Activated CD4-positive, alpha-beta memory T cell treated with anti-CD3 and anti-CD28 coated beads, Interleukin-2, amount 10 ng/mL, durations not matched to agents 7 days and 5 days (primary cell): ENCODE measurements at regions not wholly inside any gene's neighbourhood (a gene's known extent, or its start where the extent isn't known, plus 50 kb on each side); places are given as distances from the start of the nearest gene placed in this dataset.

Experiments
- CTCF ChIA-PET: fragments of 350-600 bp; sonication (Branson Sonifier 250); formaldehyde crosslinking; loops from one replicate; lab custom pipeline; 2021; ENCODE audit warnings: antibody characterized with exemption, inconsistent platforms; lab: Charles Lee
- POLR2A ChIA-PET: fragments of 350-600 bp; sonication (Branson Sonifier 250); formaldehyde crosslinking; loops from one replicate; lab custom pipeline; 2021; ENCODE audit warnings: antibody characterized with exemption; lab: Charles Lee
- DNase-seq: peaks from one replicate; pipeline ENCODE4 v3.0.0-alpha.2; 2020
- H3K27ac Mint-ChIP-seq: one replicate; pipeline ENCODE4 v1.8.0; 2021; ENCODE audit warnings: mild to moderate bottlenecking, mixed read lengths
- H3K27me3 Mint-ChIP-seq: one replicate; pipeline ENCODE4 v1.8.0; 2021; ENCODE audit warnings: mixed read lengths
- H3K36me3 Mint-ChIP-seq: one replicate; pipeline ENCODE4 v1.8.0; 2021; ENCODE audit warnings: low read depth, mixed read lengths
- H3K4me1 Mint-ChIP-seq: one replicate; pipeline ENCODE4 v1.8.0; 2021; ENCODE audit warnings: mixed read lengths
- H3K4me3 Mint-ChIP-seq: one replicate; pipeline ENCODE4 v1.8.0; 2021; ENCODE audit warnings: mild to moderate bottlenecking, mixed read lengths
- H3K9me3 Mint-ChIP-seq: one replicate; pipeline ENCODE4 v1.8.0; 2021; ENCODE audit warnings: mixed read lengths

DNA sequence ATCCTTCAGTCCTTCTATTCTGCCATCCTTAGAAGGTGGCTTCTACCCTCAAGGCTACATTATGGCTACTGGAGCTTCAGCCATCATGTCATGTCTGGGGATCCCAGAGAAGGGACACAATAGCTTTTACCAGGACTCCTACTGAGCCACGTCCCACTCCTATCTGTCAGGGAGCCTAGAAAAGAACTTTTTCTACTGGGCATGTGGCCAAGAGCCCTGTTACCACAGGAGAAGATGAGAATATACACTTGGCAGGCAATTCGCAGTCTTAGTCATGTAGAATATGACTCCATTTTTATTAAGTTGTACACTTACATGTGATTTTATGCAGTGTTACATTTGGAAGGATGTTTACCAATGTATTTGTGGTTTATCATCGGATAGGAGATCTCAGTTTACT lies 64.6 kb upstream of the KCNMA1 start:
- ChIA-PET CTCF (interaction anchor here (2.5 kb wide), 1 partner anchor 9 kb away, joined by 8 read pairs; no protein-coding TSS in a partner anchor), POLR2A (no interaction called here)
- Mint-ChIP-seq H3K27ac (no peak overlapping the region), H3K36me3 (no peaks in the 10 kb centered on the region), H3K9me3 (no peaks in the 10 kb centered on the region), H3K27me3 (peaks cover 8% of the 10 kb centered on the region), H3K4me3 (no peak overlapping the region), H3K4me1 (no peaks in the 10 kb centered on the region)
- no peak for DNase-seq

DNA sequence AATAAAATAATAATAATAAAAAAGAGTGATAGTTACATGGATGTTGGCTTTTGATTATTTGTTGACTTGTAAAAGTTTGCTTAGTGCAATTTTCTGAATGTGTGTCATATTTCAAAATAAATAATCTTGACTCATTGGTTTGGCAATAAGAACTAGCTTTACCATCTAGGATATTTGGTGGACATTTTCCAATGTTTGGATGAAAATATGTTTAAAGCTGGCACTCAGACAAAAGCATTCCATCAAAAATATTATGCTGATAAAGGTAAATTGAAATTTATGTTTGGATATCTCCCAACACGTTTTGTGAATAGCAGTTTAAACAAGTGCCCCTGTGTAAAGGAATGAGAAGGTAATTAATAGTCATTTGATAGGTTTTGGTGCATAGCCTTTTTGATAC lies 62.5 kb upstream of the KCNMA1 start:
- no peaks in the 10 kb centered on the region for H3K9me3 Mint-ChIP-seq
- CTCF ChIA-PET: interaction anchor here (3.8 kb wide), 1 partner anchor 11 kb away, joined by 15 read pairs; no protein-coding TSS in a partner anchor
- peaks cover 4% of the 10 kb centered on the region for H3K27me3 Mint-ChIP-seq
- DNase-seq: no peak
- H3K36me3 Mint-ChIP-seq: no peaks in the 10 kb centered on the region
- H3K4me3 Mint-ChIP-seq: no peak overlapping the region
- no peak overlapping the region for H3K27ac Mint-ChIP-seq
- H3K4me1 Mint-ChIP-seq: no peaks in the 10 kb centered on the region
- POLR2A ChIA-PET: no interaction called here

DNA sequence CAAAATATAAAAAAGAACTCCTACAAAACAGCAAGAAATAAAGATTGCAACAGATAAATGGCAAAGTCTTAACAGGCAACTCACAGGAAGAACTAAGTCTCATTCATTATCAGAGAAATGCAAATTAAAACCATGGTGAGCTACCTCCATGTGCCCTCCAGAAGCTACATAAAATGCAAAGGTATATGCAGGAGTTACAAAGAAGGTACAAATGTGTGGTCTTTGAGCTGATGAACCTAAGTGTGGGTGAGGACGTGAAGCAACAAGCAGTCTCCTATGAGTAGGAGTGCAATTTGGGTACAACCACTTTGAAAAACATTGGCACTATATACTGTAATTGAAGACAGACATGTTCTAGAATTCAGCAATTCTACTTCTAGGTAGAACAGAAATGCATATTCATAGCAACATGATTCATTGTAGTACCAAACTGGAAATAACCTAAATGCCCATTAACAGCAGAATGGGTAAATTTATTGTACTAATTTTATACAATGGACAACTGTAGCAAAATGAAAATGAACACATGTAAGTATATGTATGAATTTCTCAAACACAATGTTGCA lies 61.6 kb upstream of the KCNMA1 start:
- H3K4me1 Mint-ChIP-seq: no peaks in the 10 kb centered on the region
- H3K27me3 Mint-ChIP-seq: peaks cover 5% of the 10 kb centered on the region
- no peaks in the 10 kb centered on the region for H3K36me3 Mint-ChIP-seq
- ChIA-PET CTCF (interaction anchor here (1.1 to 3.8 kb wide), 2 partner anchors 12 to 18 kb away, joined by 4 to 15 read pairs; no protein-coding TSS in a partner anchor), POLR2A (no interaction called here)
- no peak overlapping the region for H3K4me3 Mint-ChIP-seq
- no peak overlapping the region for H3K27ac Mint-ChIP-seq
- DNase-seq: no peak
- H3K9me3 Mint-ChIP-seq: no peaks in the 10 kb centered on the region

DNA sequence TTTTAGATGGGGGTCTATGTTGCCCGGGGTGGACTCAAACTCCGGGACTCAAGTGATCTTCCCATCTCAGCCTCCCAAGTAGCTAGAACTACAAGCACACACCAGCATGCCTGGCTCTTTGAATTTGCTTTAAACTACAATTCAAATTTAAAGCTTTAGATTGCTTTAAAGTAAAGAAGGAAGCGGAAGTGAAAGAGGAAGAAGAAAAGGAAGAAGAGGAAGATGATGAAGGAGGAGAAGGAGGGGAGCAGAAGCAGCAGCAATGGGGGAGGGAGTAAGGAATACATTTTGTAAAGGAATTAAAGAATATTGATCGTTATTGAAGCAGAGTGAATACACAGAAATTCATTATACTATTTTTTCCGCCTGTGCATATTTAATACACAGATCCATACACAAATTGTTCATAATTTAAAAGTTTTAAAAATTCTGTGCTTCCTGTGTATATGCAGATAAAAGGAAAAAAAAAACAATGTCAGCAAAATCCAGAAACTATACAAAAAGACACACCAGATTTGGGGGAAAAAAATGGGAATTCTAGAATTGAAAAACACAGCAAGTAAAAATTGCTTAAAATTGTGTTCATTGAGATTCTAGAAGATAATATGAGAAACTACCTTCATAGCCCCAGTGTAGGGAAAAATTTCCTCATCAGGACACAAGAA lies 60.8 kb upstream of the KCNMA1 start:
- Mint-ChIP-seq H3K4me3 (no peak overlapping the region), H3K27ac (no peak overlapping the region), H3K36me3 (no peaks in the 10 kb centered on the region), H3K27me3 (peaks cover 5% of the 10 kb centered on the region), H3K9me3 (no peaks in the 10 kb centered on the region), H3K4me1 (no peaks in the 10 kb centered on the region)
- POLR2A ChIA-PET: no interaction called here
- DNase-seq: no peak
- CTCF ChIA-PET: interaction anchor here (1.1 to 3.8 kb wide), 2 partner anchors 13 to 19 kb away, joined by 4 to 15 read pairs; no protein-coding TSS in a partner anchor

DNA sequence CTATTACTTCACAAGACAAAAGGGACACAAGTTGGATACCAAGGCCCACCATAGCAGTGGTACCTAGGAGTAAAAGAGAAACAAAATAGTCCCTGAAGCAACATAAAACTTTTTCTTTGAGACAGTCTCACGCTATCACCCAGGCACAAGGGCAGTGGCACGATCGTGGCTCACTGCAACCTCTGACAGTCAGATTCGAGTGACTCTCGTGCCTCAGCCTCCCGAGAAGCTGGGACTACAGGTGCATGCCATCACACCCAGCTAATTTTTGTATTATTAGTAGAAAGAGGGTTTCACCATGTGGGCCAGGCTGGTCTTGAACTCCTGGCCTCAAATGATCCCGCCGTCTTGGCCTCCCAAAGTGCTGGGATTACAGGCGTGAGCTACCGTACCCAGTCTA lies 59.0 kb upstream of the KCNMA1 start:
- no peak overlapping the region for H3K27ac Mint-ChIP-seq
- ChIA-PET POLR2A (no interaction called here), CTCF (no interaction called here)
- no peaks in the 10 kb centered on the region for H3K9me3 Mint-ChIP-seq
- no peak overlapping the region for H3K4me3 Mint-ChIP-seq
- H3K27me3 Mint-ChIP-seq: peaks cover 6% of the 10 kb centered on the region
- H3K4me1 Mint-ChIP-seq: no peaks in the 10 kb centered on the region
- no peak for DNase-seq
- H3K36me3 Mint-ChIP-seq: no peaks in the 10 kb centered on the region

DNA sequence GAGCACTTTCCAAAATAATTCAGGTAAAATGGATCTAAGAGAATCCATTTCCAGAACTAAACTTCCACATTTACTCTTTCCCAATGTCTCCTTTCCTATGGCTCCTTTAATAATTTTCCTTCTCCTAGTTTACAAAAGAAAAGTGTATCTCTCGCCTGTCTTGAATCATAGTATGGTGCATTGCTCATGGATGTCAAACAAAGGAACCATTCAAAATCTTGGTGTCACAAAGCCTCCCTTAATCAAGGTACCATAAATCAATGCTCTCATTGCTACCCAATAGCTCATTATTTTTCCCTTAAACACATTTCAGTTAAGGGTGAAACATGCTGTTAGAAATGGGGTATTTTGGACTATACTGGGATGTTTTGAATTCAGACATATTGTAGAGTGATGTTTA lies 57.6 kb upstream of the KCNMA1 start:
- Mint-ChIP-seq H3K9me3 (no peaks in the 10 kb centered on the region), H3K36me3 (no peaks in the 10 kb centered on the region), H3K27ac (no peak overlapping the region), H3K27me3 (peaks cover 10% of the 10 kb centered on the region), H3K4me3 (no peak overlapping the region), H3K4me1 (no peaks in the 10 kb centered on the region)
- no peak for DNase-seq
- POLR2A ChIA-PET: no interaction called here
- CTCF ChIA-PET: interaction anchor here (0.7 to 2.2 kb wide), 2 partner anchors 16 to 29 kb away, joined by 3 to 9 read pairs; no protein-coding TSS in a partner anchor

DNA sequence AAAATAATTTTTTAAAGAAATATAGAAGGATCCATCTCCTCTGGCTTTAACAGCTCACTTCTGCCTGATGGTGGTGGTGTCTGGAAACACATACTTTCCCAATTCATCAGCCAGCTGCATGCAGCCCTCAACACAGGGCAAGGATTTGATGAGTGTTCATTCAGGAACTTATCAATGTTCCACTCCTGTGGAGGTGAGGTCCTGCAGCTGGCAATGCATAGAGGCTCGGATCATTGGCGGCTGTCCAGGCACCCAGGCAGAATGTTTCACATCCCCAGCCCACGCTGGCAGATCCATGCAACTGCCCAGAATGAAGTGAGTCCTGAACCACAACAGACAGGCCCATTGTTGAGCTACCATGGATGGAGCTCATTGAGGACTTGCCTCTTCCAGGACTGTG lies 55.2 kb upstream of the KCNMA1 start:
- H3K4me3 Mint-ChIP-seq: no peak overlapping the region
- CTCF ChIA-PET: interaction anchor here (2.2 kb wide), 1 partner anchor 19 kb away, joined by 9 read pairs; no protein-coding TSS in a partner anchor
- POLR2A ChIA-PET: no interaction called here

DNA sequence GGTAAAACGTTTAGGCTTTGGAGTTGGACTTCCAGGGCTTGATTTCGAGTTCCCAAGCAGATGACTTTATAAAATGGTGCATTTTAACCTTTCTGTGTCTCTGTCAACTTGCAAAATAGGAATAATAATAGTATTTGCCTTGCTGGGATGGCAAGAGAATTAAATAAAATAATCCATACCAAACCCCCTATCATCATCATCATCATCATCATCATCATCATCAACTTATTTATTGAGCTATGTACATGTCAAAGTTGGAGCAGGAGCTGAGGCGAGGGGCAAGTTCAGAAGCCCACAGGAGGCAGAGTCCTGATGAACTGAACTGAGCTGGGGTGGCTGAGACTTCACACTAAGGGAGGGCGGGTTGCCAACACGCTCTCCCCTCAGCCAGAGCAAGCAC lies 51.7 kb upstream of the KCNMA1 start:
- H3K27ac Mint-ChIP-seq: no peak overlapping the region
- no peak overlapping the region for H3K4me3 Mint-ChIP-seq
- H3K9me3 Mint-ChIP-seq: no peaks in the 10 kb centered on the region
- ChIA-PET CTCF (interaction anchor here (1.2 kb wide), 1 partner anchor 22 kb away, joined by 3 read pairs; no protein-coding TSS in a partner anchor), POLR2A (no interaction called here)
- H3K4me1 Mint-ChIP-seq: no peaks in the 10 kb centered on the region
- H3K27me3 Mint-ChIP-seq: peaks cover 15% of the 10 kb centered on the region
- no peak for DNase-seq
- no peaks in the 10 kb centered on the region for H3K36me3 Mint-ChIP-seq

More for the DNA sequence above, 55.2 kb upstream of the KCNMA1 start:
- no peaks in the 10 kb centered on the region for H3K36me3 Mint-ChIP-seq
- no peaks in the 10 kb centered on the region for H3K9me3 Mint-ChIP-seq
- H3K4me1 Mint-ChIP-seq: no peaks in the 10 kb centered on the region
- DNase-seq: no peak
- H3K27ac Mint-ChIP-seq: no peak overlapping the region
- H3K27me3 Mint-ChIP-seq: peaks cover 15% of the 10 kb centered on the region

DNA sequence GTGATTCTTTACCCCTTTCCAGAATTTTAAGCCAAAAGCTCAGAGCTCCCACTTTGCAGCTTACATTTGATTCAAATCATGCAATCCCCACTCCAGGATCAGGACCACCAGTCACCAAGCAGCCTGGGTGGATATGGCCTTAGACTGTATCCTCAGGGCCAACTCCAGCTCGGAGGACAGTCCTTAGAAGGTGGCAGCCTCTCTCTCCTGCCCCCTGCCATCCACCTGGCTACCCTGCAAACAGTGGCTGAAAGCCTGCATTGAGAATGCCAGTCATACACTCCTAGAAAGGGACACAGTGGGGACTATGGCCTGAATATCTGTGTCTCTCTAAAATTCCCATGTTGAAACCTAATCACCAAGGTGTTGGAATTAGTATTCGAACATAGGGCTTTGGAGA lies 50.0 kb upstream of the KCNMA1 start:
- ChIA-PET CTCF (interaction anchor here (1.2 kb wide), 1 partner anchor 24 kb away, joined by 5 read pairs; no protein-coding TSS in a partner anchor), POLR2A (no interaction called here)
- DNase-seq: no peak
- H3K27ac Mint-ChIP-seq: no peak overlapping the region
- H3K27me3 Mint-ChIP-seq: peaks cover 15% of the 10 kb centered on the region
- H3K9me3 Mint-ChIP-seq: no peaks in the 10 kb centered on the region
- no peak overlapping the region for H3K4me3 Mint-ChIP-seq
- H3K4me1 Mint-ChIP-seq: no peaks in the 10 kb centered on the region
- H3K36me3 Mint-ChIP-seq: no peaks in the 10 kb centered on the region
